ENCODE measurements at regions not wholly inside any gene's neighbourhood (a gene's known extent, or its start where the extent isn't known, plus 50 kb on each side); places are given as distances from the start of the nearest gene placed in this dataset.
A peak's percentile ranks its signal among the peaks of the same experiment; 100 is the strongest.

DNA sequence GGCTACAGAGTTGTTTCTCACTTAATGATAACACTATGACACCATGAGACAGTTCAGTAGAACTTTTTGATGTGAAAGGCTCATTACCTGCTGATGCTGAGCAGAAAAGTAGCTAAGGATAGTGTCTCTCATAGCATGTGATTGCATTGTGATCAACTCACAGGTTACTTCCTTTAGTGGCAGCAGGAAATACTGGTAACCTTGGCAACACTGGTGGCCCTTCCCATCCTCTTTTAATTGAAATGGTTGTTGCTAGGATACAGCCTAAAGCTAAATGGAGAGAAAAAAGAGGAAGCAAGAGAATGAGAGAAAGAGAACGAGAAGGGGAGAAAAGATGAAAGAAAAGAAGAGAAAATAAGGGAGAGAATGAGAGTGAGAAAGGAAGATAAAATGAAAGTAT lies 204.7 kb upstream of the GAP43 start:
- no peak for DNase-seq
- intact Hi-C loops (cut with micrococcal nuclease): no loop called here
- no peak for ATAC-seq

GRCh38 chr3:115420086-115420485 lies 203.2 kb upstream of the GAP43 start:
- DNase-seq: no peak
- intact Hi-C loops (cut with micrococcal nuclease): no loop called here
- ATAC-seq: no peak

DNA sequence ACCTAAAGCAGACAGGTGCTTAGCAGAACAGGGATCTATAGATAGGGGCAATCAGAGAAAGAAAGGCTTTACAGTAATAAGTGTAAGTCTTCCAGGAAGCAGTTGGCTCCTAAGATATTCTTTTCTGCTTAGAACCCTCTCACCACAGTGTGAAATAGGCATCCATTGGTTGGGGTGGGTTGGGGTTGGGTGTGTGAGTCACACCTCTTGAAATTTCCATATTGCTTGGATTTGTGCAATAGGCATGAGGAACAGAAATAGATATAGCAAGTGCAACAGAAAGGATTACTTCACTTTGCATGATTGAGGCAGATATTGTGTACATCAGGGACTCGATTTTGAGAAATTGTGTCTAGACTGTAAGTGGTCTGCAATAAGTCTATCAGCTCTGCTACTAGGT lies 200.1 kb upstream of the GAP43 start:
- no peak for DNase-seq
- intact Hi-C loops (cut with micrococcal nuclease): no loop called here
- ATAC-seq: no peak

DNA sequence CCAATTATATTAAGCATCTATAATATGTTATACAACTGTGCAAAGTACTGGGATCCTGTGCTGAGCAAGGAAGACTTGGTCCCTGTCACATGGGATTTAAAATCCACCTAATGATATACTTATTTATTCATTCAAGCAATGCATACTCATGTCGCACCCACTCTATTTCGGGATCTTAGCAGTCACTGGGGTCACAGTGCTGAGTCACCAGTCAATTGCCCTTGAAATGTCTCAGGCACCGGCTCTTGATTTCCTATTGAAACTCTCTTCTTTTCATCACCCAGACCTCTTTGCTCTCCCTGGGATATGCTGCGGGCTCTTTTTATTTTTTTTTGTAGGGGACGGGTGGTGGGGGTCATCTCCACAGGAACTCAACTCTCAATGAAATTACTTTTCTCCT lies 194.5 kb upstream of the GAP43 start:
- intact Hi-C loops (cut with micrococcal nuclease): no loop called here
- ATAC-seq: peak; percentile 66
- DNase-seq: no peak

DNA sequence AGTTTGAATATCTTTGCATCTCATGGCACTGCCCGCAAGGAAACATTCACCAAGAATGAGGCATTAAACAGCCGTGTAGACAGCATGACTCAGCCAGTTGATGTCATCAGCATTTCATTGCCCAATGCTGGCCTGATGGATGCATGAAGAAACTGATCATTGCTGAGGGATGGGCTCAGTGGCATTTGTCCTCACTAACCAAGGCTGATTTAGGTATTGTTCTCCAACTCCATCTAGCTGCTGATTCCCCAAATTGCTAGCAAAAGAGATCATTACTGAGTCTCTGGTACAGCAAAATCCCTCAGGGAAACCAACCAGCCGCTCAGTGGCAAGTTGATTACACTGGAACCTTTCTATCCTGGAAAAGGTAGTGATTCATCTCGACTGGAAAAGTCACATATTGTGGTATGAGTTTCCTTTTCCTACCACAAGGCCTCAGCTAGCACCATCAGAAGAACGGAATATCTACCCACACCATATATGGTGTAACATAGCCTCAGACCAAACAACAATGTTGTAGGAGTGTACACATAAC lies 186.5 kb upstream of the GAP43 start:
- ATAC-seq (no peak), DNase-seq (no peak)
- intact Hi-C loops (cut with micrococcal nuclease): no loop called here

GRCh38 chr3:115438799-115439198 lies 184.5 kb upstream of the GAP43 start:
- intact Hi-C loops (cut with micrococcal nuclease): no loop called here
- DNase-seq (no peak), ATAC-seq (no peak)

- intact Hi-C loops (cut with micrococcal nuclease): no loop called here
- DNase-seq: no peak
- ATAC-seq: no peak
These were observed 177.8 kb upstream of the GAP43 start for GRCh38 chr3:115445559-115445958.

- DNase-seq (no peak), ATAC-seq (no peak)
These were observed 174.5 kb upstream of the GAP43 start for GRCh38 chr3:115448851-115449250.

DNA sequence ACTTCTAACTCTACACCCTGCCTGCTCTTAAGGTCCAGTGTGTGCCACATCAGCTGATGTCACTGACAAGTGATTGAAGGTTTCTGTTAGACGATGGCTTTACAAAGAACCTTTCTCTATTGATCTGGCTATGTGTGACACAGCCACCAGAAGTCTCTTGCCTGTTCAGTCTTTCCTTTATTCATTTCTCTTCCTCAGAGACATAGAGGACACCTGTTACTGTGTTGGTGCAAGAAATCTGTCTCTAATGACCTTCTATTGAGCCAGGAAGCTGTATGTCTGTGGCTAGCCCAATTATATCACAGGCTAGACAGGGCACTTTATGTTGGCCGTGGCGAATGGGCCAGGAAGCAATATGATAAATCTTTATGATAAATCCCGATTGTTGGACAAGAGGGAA lies 173.3 kb upstream of the GAP43 start:
- intact Hi-C loops (cut with micrococcal nuclease): no loop called here

More at GRCh38 chr3:115448851-115449250, 174.5 kb upstream of the GAP43 start:
- intact Hi-C loops (cut with micrococcal nuclease): no loop called here

GRCh38 chr3:115464036-115464435 lies 159.3 kb upstream of the GAP43 start:
- DNase-seq (no peak), ATAC-seq (no peak)
- intact Hi-C loops (cut with micrococcal nuclease): no loop called here

More for the DNA sequence above, 173.3 kb upstream of the GAP43 start:
- ATAC-seq: no peak
- DNase-seq: no peak

DNA sequence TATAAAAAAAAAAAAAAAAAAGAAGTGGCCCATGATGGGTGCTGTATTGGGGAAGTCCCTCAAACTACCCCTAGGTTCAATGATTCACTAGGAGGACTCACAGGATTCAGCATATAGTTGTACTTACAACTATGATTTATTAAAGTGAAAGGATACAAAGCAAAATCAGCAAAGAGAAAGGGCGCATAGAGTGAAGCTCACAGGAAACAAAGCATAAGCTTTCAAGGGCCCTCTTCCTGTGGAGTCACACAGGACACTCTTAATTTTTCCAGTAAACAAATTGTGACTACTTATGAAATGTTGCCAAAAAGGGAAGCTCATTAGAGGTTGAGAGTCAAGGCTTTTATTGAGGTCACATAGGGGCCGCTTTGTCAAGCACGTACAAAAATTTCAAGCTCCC lies 153.7 kb upstream of the GAP43 start:
- intact Hi-C loops (cut with micrococcal nuclease): no loop called here
- DNase-seq (no peak), ATAC-seq (no peak)

DNA sequence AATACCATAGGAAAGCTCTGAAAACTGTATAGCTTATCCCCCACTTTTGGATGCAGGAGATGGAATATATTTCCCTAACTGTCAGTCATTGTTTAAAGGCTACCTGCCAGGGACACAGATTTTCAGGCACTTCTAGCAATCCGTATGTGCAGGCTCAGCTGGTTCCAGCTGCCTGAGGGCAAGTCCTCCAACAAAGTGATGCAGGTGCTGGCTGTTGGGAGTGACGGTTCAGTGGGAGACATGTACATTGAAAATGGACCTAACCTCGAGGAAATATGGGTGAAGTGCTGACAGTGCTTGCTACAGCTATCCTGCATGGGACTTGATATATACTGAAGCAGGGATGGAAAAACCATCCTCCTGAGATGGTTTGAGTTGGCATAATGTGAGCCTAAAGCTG lies 153.1 kb upstream of the GAP43 start:
- no peak for ATAC-seq
- intact Hi-C loops (cut with micrococcal nuclease): no loop called here

DNA sequence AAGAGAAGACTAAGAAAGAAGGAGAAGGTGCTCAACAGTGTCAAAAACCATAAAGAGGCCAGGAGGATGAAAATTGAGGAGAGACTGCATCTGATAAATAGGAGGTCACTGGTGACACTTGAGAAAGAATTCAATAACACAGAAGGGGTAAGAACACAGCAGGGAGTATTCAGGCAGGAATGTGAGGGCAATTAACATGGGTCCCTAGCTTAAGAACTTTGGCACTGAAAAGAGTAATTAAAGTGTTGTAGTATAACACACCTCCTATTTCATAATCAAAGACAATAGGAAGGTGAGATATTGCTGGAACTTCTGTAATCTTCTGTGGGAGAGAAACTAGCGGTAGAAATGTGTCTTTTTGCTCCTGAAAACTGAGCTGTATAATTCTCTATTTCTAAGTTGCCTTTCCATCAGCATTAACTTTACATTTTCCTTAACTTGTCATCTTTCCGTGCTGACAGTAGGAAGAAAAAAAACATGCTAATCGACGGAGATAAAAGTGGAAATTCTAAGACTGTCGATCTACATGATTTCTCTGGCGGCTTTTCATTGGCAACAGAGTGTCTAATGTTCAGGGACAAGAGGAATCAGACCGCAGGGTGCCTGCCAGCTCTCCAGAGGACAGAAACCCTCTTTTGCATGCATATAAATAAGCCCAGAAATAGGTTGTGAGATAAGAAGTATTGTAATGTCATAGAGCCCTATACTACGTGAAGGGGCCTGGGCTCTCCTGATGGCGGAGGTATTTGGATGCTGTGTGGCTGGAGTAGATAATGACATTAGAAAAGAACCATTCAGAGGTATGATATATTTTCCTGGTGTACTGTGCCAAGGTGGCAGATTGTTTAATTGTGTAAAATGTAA lies 147.9 kb upstream of the GAP43 start:
- peak; percentile 48 for DNase-seq
- peak; percentile 92 for ATAC-seq
- intact Hi-C loops (cut with micrococcal nuclease): no loop called here

More for the DNA sequence above, 153.1 kb upstream of the GAP43 start:
- no peak for DNase-seq

GRCh38 chr3:115476472-115476871 lies 146.8 kb upstream of the GAP43 start:
- DNase-seq: no peak
- no peak for ATAC-seq
- intact Hi-C loops (cut with micrococcal nuclease): no loop called here

DNA sequence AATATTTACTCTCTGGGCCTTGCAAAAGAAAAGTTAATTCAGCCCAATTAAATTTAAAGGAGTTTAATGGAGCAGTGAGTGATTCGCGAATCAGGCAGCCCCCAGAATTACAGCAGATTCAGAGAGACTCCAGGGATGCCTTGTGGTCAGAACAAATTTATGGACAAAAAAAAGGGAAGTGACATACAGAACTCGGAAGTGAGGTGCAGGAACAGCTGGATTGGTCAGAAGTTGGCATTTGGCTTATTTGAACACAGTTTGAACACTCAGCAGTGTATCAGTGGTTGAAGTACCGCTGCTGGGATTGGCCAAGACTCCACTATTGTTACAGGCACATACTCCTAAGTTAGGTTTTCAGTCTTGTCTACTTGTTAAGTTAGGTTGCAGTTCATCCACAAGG lies 145.0 kb upstream of the GAP43 start:
- DNase-seq (no peak), ATAC-seq (no peak)
- intact Hi-C loops (cut with micrococcal nuclease): no loop called here

GRCh38 chr3:115486880-115487279 lies 136.4 kb upstream of the GAP43 start:
- intact Hi-C loops (cut with micrococcal nuclease): no loop called here
- no peak for DNase-seq
- ATAC-seq: no peak

GRCh38 chr3:115487968-115488367 lies 135.3 kb upstream of the GAP43 start:
- ATAC-seq (peak; percentile 54), DNase-seq (no peak)
- intact Hi-C loops (cut with micrococcal nuclease): no loop called here

DNA sequence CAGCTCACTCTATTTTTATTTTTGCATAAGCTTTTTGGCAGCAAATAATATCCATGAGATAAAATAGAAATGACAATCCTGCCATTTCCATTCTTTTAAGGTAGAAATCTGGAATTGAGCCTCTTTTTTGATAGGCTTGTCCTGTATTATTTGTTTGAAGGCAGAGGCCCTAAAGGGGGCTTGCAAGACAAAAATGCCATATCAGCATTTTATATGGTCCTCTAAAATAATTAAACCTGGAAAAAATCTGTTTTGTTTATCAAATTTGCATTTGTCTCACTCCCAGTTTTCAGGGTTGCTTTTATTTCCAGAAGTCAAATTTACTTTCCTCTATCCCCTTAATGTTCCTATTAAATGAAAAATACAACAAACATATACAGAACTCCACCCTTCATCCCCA lies 134.9 kb upstream of the GAP43 start:
- intact Hi-C loops (cut with micrococcal nuclease): no loop called here
- ATAC-seq: no peak
- DNase-seq: no peak

DNA sequence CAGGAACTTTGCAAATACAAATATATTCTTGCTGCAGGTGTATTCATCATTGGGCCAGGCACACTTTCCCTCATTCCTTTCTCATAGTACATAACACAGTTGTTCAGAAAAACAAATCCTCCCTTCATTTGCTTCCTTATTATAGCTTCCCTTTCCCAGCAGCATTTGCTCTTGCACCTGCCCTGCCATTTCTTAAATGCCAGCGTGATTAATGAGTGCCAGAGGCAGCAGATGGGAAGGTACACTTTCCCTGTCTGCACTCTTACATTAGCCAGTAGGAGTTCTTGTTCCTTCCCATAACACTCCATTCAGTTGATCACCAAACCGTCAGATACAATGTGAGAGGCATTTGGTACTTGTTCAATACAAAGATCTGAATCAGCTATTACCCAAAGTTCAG lies 128.5 kb upstream of the GAP43 start:
- DNase-seq (no peak), ATAC-seq (no peak)
- intact Hi-C loops (cut with micrococcal nuclease): no loop called here

DNA sequence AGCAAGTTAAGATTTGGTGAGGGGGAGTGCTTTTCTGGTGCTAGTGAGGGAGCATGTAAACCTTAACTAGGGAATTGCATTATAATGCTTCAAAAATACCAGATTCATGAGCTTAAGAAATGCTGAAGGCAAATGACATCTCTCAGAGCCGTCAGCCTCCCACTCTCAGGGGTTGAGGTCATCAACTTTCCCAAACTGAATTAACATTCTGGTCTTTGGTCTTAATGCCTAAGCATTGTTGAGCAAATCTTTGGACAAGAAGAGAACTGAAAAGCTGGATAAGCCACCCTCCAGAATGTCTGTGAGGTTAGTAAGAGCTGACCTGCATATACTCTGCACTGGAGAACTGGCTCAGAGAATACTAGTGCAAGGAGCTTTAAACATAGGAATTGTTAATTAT lies 124.9 kb upstream of the GAP43 start:
- ATAC-seq (peak; percentile 25), DNase-seq (no peak)
- intact Hi-C loops (cut with micrococcal nuclease): no loop called here

DNA sequence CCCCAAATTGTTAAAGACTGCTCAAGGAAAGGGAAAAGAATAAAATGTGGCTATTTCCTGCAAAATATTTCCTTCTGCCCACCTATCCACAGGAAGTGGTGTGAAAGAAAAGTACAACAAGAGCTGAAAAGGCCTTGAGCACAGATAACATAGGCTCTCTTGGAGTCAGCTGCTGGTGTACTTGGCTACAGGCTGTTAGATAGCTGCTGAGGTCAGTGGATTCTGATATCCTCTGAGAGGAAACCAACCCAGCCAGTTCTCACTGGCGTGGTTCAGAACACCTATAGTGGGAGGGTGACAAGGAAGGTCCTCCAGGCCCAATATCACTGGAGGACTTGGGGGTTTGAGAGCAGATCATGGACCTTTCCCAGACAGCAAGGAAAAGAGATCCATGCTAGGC lies 124.4 kb upstream of the GAP43 start:
- DNase-seq: no peak
- ATAC-seq: peak; percentile 99
- intact Hi-C loops (cut with micrococcal nuclease): no loop called here

All from left ventricle myocardium superior (tissue), 1 donor.